ENCODE measurements at regions not wholly inside any gene's neighbourhood (a gene's known extent, or its start where the extent isn't known, plus 50 kb on each side); places are given as distances from the start of the nearest gene placed in this dataset.

DNA sequence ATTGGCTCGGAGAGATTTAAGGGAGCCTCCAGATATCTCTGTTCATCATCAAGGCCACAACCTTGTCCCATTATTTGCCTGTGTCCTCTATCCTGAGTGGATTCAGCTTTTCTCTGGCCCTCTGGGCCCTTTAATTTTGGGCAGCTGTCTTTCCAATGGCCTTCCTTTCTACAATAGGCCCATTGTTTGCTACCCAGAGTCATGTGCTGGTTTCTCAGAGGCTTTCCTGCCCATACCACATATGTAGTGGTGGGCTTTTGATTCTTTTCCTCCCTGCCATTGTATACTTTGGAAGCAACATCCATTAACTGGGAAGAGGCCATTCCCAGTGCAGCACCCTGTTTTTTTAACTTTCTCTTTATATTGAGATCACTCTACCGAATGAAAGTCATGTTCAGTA lies 233.9 kb upstream of the SGCD start:
- H3K27ac ChIP-seq (ENCODE audit: low read depth in 1 of 2, low read length in 2 of 2) = no peak overlapping the region
- no peaks in the 10 kb centered on the region for H3K36me3 ChIP-seq (ENCODE audit: insufficient read depth, low read length)
- no peaks in the 10 kb centered on the region for H3K4me1 ChIP-seq (ENCODE audit: insufficient read depth, low read length)
- Mint-ChIP-seq H3K9me3 (peaks cover 6% of the 10 kb centered on the region), H3K4me1 (ENCODE audit: low read depth) (no peaks in the 10 kb centered on the region), H3K27ac (no peak overlapping the region), H3K4me3 (no peak overlapping the region), H3K27me3 (peaks cover 8% of the 10 kb centered on the region), H3K36me3 (ENCODE audit: low read depth) (no peaks in the 10 kb centered on the region)
- ATAC-seq (ENCODE audit: poor library complexity) (no peak), DNase-seq (no peak)
- intact Hi-C loops (cut with DNase I, micrococcal nuclease) = no loop called here
- no peaks in the 10 kb centered on the region for H3K27me3 ChIP-seq (ENCODE audit: control insufficient read depth in 1 of 2, insufficient read depth in 2 of 2, low read length in 2 of 2)
- H3K9me3 ChIP-seq (ENCODE audit: control insufficient read depth in 1 of 2, insufficient read depth in 1 of 2, low read length in 2 of 2) = peaks cover 3 to 11% of the 10 kb centered on the region in 2 experiments
- CTCF ChIA-PET = no interaction called here
- no peak for TF ChIP-seq CTCF (IDR thresholded peaks at IDR 0.05)
- H3K4me3 ChIP-seq (ENCODE audit: low read length) = no peak overlapping the region
- POLR2A ChIA-PET = no interaction called here

DNA sequence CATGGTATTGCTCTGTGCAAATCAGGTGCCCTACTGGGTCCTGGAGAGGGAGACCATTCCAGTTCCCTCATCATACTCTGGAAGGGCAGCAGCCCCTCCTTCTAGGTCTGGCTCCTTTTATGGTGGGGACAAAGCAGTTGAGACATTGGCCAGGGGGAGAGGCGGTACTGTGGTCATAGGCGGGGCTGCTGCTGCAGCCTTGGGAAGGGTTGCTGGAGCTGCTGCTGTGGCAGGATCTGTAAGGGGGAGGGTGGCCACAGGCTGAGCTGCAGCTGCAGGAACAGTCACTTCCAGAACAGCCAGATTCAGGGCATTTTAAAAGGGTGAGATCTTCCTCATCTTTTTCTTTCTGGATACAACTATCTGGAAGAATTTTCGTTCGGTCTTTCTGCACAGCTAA lies 233.0 kb upstream of the SGCD start:
- no peak overlapping the region for H3K27ac ChIP-seq (ENCODE audit: low read depth in 1 of 2, low read length in 2 of 2)
- POLR2A ChIA-PET = no interaction called here
- Mint-ChIP-seq H3K4me3 (no peak overlapping the region), H3K27me3 (peaks cover 8% of the 10 kb centered on the region), H3K27ac (no peak overlapping the region), H3K4me1 (ENCODE audit: low read depth) (no peaks in the 10 kb centered on the region), H3K9me3 (peaks cover 4% of the 10 kb centered on the region), H3K36me3 (ENCODE audit: low read depth) (no peaks in the 10 kb centered on the region)
- CTCF ChIA-PET = no interaction called here
- ATAC-seq (ENCODE audit: poor library complexity) = no peak
- DNase-seq = no peak
- intact Hi-C loops (cut with DNase I, micrococcal nuclease) = no loop called here
- no peak overlapping the region for H3K4me3 ChIP-seq (ENCODE audit: low read length)
- no peaks in the 10 kb centered on the region for H3K27me3 ChIP-seq (ENCODE audit: control insufficient read depth in 1 of 2, insufficient read depth in 2 of 2, low read length in 2 of 2)
- peaks cover 3 to 11% of the 10 kb centered on the region in 2 experiments for H3K9me3 ChIP-seq (ENCODE audit: control insufficient read depth in 1 of 2, insufficient read depth in 1 of 2, low read length in 2 of 2)
- no peaks in the 10 kb centered on the region for H3K36me3 ChIP-seq (ENCODE audit: insufficient read depth, low read length)
- H3K4me1 ChIP-seq (ENCODE audit: insufficient read depth, low read length) = no peaks in the 10 kb centered on the region
- no peak for TF ChIP-seq CTCF (IDR thresholded peaks at IDR 0.05)

GRCh38 chr5:156095709-156096241 lies 231.2 kb upstream of the SGCD start:
- Mint-ChIP-seq H3K9me3 (peaks cover 2% of the 10 kb centered on the region), H3K27me3 (peaks cover 14% of the 10 kb centered on the region), H3K4me3 (no peak overlapping the region), H3K27ac (no peak overlapping the region), H3K36me3 (ENCODE audit: low read depth) (no peaks in the 10 kb centered on the region), H3K4me1 (ENCODE audit: low read depth) (no peaks in the 10 kb centered on the region)
- H3K27ac ChIP-seq (ENCODE audit: low read depth in 1 of 2, low read length in 2 of 2) = no peak overlapping the region
- POLR2A ChIA-PET = no interaction called here
- no peak overlapping the region for H3K4me3 ChIP-seq (ENCODE audit: low read length)
- peaks cover 0 to 3% of the 10 kb centered on the region in 2 experiments for H3K9me3 ChIP-seq (ENCODE audit: control insufficient read depth in 1 of 2, insufficient read depth in 1 of 2, low read length in 2 of 2)
- CTCF ChIA-PET = no interaction called here
- H3K27me3 ChIP-seq (ENCODE audit: control insufficient read depth in 1 of 2, insufficient read depth in 2 of 2, low read length in 2 of 2) = no peaks in the 10 kb centered on the region
- H3K36me3 ChIP-seq (ENCODE audit: insufficient read depth, low read length) = no peaks in the 10 kb centered on the region
- ATAC-seq (ENCODE audit: poor library complexity) (no peak), DNase-seq (no peak)
- no peaks in the 10 kb centered on the region for H3K4me1 ChIP-seq (ENCODE audit: insufficient read depth, low read length)
- no peak for TF ChIP-seq CTCF (IDR thresholded peaks at IDR 0.05)
- intact Hi-C loops (cut with DNase I, micrococcal nuclease) = no loop called here
